ENCODE measurements at regions not wholly inside any gene's neighbourhood (a gene's known extent, or its start where the extent isn't known, plus 50 kb on each side); places are given as distances from the start of the nearest gene placed in this dataset.
"Not testable (repeated sequence)": the region's sequence is repeated elsewhere in the genome, so short reads cannot be mapped to it uniquely, and the experiment has no call there.

DNA sequence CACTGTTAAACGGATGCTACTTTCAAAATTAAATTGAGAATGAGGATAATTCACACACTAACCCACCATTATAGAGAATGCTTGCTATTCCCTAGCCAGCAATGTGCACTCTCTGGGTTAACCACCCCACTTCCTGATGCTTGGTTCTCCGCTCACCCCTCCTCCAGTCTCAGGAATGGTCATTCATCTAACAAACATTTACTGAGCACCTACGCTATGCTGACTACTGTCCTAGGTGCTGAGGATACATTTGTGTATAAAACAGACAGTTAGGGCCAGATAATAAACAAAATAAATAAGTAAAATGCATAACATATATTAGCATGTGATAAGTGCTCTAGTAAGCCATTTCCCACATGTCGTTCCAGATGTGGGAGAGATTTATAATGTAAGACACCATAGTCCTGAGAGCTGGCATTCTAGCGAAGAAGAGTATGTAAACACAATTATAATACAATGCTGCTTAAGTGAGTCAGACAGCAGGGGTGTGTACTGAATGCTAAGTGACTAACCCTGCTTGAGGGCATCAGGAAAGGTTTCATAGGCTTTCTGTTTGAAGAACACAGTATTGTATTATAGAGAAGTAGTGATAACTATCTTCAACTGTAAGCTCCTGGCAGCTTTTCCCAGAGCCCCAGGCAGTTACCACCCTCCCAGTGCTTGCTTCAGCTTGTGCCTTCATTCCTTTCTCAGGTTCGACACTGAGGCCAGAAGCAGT, 126.7 kb upstream of the CACHD1 start:
- Histone ChIP-seq H3K4me1 (no peaks in the 10 kb centered on the region), H3K9me3 (no peaks in the 10 kb centered on the region), H3K36me3 (no peaks in the 10 kb centered on the region), H3K27me3 (no peaks in the 10 kb centered on the region), H3K27ac (no peak overlapping the region), H3K4me3 (no peak overlapping the region)
- ATAC-seq, result no peak
- intact Hi-C loops (cut with DNase I; ENCODE audit: low total_unique reads), result no loop called here
- in situ Hi-C loops (cut with MboI; ENCODE audit: low sequenced_read_pairs in 4 of 4), result no loop called here
- DNase-seq, result no peak
- TF ChIP-seq POLR2A (IDR thresholded peaks at IDR 0.05) (no peak), CTCF (IDR thresholded peaks at IDR 0.05 in 4 of 5, conservative IDR thresholded peaks at IDR 0.05 in 1 of 5) (no peak)

- Histone ChIP-seq H3K4me1 (no peaks in the 10 kb centered on the region), H3K4me3 (no peak overlapping the region), H3K36me3 (no peaks in the 10 kb centered on the region), H3K27ac (no peak overlapping the region), H3K9me3 (no peaks in the 10 kb centered on the region), H3K27me3 (no peaks in the 10 kb centered on the region)
- intact Hi-C loops (cut with DNase I; ENCODE audit: low total_unique reads) (no loop called here), in situ Hi-C loops (cut with MboI; ENCODE audit: low sequenced_read_pairs in 4 of 4) (no loop called here)
- ATAC-seq, result no peak
- no peak for DNase-seq
- no peak for TF ChIP-seq POLR2A (IDR thresholded peaks at IDR 0.05)
- no peak for TF ChIP-seq CTCF (IDR thresholded peaks at IDR 0.05 in 4 of 5, conservative IDR thresholded peaks at IDR 0.05 in 1 of 5)
These were observed 126.1 kb upstream of the CACHD1 start for GRCh38 chr1:64343823-64344190.

- H3K4me3 ChIP-seq, result no peak overlapping the region
- ATAC-seq, result no peak
- no peak for DNase-seq
- TF ChIP-seq POLR2A (IDR thresholded peaks at IDR 0.05), result no peak
- TF ChIP-seq CTCF (IDR thresholded peaks at IDR 0.05 in 4 of 5, conservative IDR thresholded peaks at IDR 0.05 in 1 of 5), result no peak
- in situ Hi-C loops (cut with MboI; ENCODE audit: low sequenced_read_pairs in 4 of 4) (no loop called here), intact Hi-C loops (cut with DNase I; ENCODE audit: low total_unique reads) (no loop called here)
- no peak overlapping the region for H3K27ac ChIP-seq
- H3K9me3 ChIP-seq, result no peaks in the 10 kb centered on the region
- no peaks in the 10 kb centered on the region for H3K36me3 ChIP-seq
- no peaks in the 10 kb centered on the region for H3K27me3 ChIP-seq
- no peaks in the 10 kb centered on the region for H3K4me1 ChIP-seq
These were observed 121.5 kb upstream of the CACHD1 start for GRCh38 chr1:64348270-64348960.

DNA sequence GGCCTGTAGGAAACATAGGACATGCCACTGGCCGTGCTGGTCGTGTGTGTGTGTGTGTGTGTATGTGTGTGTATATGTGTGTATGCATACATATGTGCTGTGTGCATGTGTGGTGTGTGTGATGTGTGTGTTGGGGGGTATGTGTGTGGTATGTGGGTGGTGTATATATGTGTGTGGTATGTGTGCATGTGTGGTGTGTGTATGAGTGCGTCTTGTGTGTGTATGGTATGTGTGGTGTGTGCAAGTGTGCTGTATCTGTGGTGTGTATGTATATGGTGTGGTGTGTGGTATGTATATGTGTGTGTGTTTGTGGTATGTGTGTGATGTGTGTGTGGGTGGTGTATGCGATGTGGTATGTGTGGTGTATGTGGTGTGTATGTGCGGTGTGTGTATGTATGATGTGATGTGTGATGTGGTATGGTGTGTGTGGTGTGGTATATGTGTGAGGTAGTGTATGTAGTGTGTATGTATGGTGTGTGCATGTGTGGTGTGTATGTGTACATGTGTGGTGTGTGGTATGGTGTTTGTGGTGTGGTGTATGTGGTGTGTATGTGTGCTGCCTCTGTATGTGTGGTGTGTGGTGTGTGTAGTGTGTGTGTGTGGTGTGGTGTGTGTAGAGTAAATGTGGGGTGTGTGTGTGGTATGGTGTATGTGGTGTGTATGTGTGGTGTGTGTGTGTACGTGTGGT, 120.8 kb upstream of the CACHD1 start:
- Histone ChIP-seq H3K27me3 (no peaks in the 10 kb centered on the region), H3K9me3 (no peaks in the 10 kb centered on the region), H3K4me3 (no peak overlapping the region), H3K36me3 (no peaks in the 10 kb centered on the region), H3K4me1 (no peaks in the 10 kb centered on the region), H3K27ac (no peak overlapping the region)
- ATAC-seq (no peak), DNase-seq (no peak)
- intact Hi-C loops (cut with DNase I; ENCODE audit: low total_unique reads) (no loop called here), in situ Hi-C loops (cut with MboI; ENCODE audit: low sequenced_read_pairs in 4 of 4) (no loop called here)
- no peak for TF ChIP-seq CTCF (IDR thresholded peaks at IDR 0.05 in 4 of 5, conservative IDR thresholded peaks at IDR 0.05 in 1 of 5)
- TF ChIP-seq POLR2A (IDR thresholded peaks at IDR 0.05), result no peak

- H3K36me3 ChIP-seq; intact Hi-C loops (cut with DNase I; ENCODE audit: low total_unique reads); H3K9me3 ChIP-seq; H3K4me3 ChIP-seq; H3K27ac ChIP-seq; H3K4me1 ChIP-seq; DNase-seq; H3K27me3 ChIP-seq; ATAC-seq; in situ Hi-C loops (cut with MboI; ENCODE audit: low sequenced_read_pairs in 4 of 4): not testable (repeated sequence)
These were observed 114.4 kb upstream of the CACHD1 start for GRCh38 chr1:64355534-64355933.

Data from gastrocnemius medialis (tissue), 4 donors.